GM19239 (cell line): ENCODE measurements at regions not wholly inside any gene's neighbourhood (a gene's known extent, or its start where the extent isn't known, plus 50 kb on each side); places are given as distances from the start of the nearest gene placed in this dataset.

ENCODE experiments used
- DNase-seq: peaks from one replicate; pipeline ENCODE4 v3.0.0; 2011; ENCODE audit warnings: low spot score; ENCODE audit not compliant: insufficient read length
- FAIRE-seq: peaks from 2 replicates; lab custom pipeline; 2011; peaks lifted over from hg19 to GRCh38; lab: Jason Lieb, UNC

DNA sequence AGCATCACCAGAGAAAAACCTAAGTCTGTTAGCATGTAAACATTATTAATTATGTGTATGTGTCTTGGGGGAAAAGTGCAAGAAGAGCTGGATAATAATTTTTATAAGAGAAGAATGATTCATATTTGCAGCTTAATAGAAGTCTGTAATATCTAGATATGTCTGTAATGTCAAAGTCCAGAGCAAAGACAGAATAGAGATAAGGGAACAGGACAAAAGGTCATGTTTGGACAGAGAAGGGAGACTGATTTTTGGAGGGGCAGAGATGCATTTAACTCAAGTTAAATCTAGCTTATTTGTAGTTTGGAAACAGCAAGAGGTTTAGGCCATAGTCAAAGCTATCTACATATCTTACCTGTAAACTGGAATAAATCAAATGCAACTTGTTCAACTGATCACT, 61.2 kb downstream of the MAGED1 start:
- DNase-seq = no peak
- no peak for FAIRE-seq

DNA sequence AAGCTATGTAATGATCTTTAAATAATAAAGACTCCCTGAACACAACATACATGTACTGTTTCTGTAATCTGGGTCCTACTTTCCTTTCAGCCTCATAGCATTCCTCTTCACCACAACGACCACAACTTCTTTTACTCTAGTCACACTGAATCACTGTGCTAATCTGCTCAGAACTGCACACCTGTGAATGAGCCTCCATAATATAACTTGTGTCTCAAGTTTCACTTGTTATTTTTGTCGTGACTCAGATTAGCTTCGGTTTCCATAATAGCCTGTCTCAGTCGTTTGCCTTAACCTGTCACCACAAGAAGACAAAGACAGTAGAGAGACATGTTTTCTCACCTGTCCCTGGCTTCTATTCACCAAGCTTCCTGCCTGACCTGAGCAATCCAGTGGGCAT, 61.8 kb downstream of the MAGED1 start:
- DNase-seq (peak; percentile 1), FAIRE-seq (peak; percentile 97)

DNA sequence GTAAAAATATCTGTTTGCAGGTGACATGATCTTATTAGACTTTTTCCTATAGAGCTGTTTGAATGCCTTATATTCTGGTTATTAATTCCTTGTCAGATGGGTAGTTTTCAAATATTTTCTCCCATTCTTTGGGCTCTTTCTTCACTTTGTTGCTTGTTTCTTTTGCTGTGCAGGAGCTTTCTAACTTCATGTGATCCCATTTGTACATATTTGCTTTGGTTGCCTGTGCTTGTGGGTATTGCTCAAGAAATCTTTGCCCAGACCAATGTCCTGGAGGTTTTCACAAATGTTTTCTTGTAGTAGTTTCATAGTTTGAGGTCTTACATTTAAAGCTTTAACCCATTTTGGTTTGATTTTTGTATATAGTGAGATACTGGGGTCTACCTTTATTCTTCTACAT, 63.0 kb downstream of the MAGED1 start:
- no peak for DNase-seq
- FAIRE-seq = peak; percentile 63

DNA sequence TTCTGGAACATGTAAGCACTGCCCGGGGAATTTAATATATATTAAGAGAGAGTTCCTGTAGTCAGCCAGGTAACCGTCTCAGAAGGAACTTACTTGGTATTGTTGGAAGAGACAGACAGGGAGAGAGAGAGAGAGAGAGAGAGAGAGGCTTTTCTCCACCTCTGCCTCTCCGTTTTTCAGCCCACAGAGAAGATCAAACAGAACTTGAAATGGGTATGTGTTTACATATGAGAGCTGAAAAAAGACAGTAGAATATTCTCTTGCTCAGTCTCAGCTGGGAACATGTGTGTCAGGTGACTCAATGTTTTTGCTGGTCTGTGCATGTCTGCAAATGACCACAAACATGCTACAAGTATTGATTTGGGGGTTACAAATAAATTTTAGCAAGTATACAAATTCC, 81.9 kb downstream of the MAGED1 start:
- FAIRE-seq = no peak

DNA sequence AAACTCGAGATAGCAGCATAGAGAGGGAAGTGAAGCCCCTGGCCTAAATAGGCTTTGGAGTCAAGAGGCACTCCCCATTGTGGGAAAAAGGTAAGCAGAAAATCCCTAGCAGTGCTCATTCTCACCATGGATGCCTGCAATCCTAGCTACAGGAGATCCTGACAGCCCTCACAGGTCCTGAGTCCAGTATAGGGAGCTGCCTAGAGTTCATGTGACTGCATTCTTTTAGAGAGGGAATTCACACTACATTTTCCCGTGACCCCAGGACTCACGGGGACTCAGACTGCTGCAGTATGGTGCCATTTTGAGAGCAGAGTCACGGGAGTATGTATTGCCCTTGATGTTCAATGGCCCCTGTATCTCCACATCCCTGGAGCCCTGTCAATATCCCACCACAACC, 82.4 kb downstream of the MAGED1 start:
- FAIRE-seq (no peak), DNase-seq (no peak)

More for the DNA sequence above, 81.9 kb downstream of the MAGED1 start:
- no peak for DNase-seq

DNA sequence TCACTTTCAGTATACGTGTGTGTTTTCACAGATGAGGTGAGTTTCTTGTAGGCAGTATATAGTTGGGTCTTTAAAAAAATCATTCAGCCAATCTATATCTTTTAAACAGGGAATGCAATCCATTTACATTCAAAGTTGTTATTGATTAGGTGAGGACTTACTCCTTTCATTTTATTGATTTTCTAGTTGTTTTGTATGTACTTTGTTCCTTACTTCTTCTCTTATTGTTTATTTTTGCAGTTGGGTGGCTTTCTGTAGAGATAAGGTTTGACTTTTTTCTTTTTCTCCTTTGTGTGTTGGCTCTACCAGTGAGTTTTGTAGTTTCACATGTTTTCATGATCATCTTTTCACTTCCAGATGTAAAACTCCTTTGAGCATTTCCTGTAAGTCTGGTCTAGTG, 83.1 kb downstream of the MAGED1 start:
- no peak for DNase-seq
- no peak for FAIRE-seq
